HEK293 (cell line): ENCODE measurements at regions not wholly inside any gene's neighbourhood (a gene's known extent, or its start where the extent isn't known, plus 50 kb on each side); places are given as distances from the start of the nearest gene placed in this dataset.

Source experiments
- CTCF ChIP-seq: fragments of 450-650 bp; formaldehyde crosslinking; IDR thresholded peaks from 2 replicates; pipeline ENCODE4 v1.5.1; 2016; ENCODE audit warnings: missing biosample characterization, missing genetic modification characterization
- MYNN ChIP-seq: fragments of 450-650 bp; formaldehyde crosslinking; IDR thresholded peaks from 2 replicates; pipeline ENCODE4 v1.5.1; 2016; ENCODE audit warnings: missing biosample characterization, missing genetic modification characterization, borderline replicate concordance
- ZNF16 ChIP-seq: fragments of 450-650 bp; formaldehyde crosslinking; IDR thresholded peaks from 2 replicates; pipeline ENCODE4 v1.5.1; 2016; ENCODE audit warnings: low read depth, missing biosample characterization, missing genetic modification characterization
- ZNF175 ChIP-seq: fragments of 450-650 bp; formaldehyde crosslinking; IDR thresholded peaks from 2 replicates; pipeline ENCODE4 v1.5.1; 2016; ENCODE audit warnings: missing biosample characterization, missing genetic modification characterization
- ZNF335 ChIP-seq: fragments of 450-650 bp; formaldehyde crosslinking; conservative IDR thresholded peaks from 2 replicates; pipeline ENCODE4 v1.5.1; 2016; ENCODE audit warnings: missing biosample characterization, missing genetic modification characterization
- ZNF416 ChIP-seq: fragments of 450-650 bp; formaldehyde crosslinking; IDR thresholded peaks from 2 replicates; pipeline ENCODE4 v1.5.1; 2016; ENCODE audit warnings: missing biosample characterization, missing genetic modification characterization
- ZNF521 ChIP-seq: fragments of 450-650 bp; formaldehyde crosslinking; IDR thresholded peaks from 2 replicates; pipeline ENCODE4 v1.5.1; 2017; ENCODE audit warnings: missing biosample characterization, mild to moderate bottlenecking, missing genetic modification characterization
- ZNF558 ChIP-seq: fragments of 450-650 bp; formaldehyde crosslinking; IDR thresholded peaks from 2 replicates; pipeline ENCODE4 v1.5.1; 2016; ENCODE audit warnings: missing biosample characterization, missing genetic modification characterization
- ZNF560 ChIP-seq: fragments of 450-650 bp; formaldehyde crosslinking; IDR thresholded peaks from 2 replicates; pipeline ENCODE4 v1.5.1; 2017; ENCODE audit warnings: missing biosample characterization, missing genetic modification characterization, borderline replicate concordance
- ZNF610 ChIP-seq: fragments of 450-650 bp; formaldehyde crosslinking; IDR thresholded peaks from 2 replicates; pipeline ENCODE4 v1.5.1; 2016; ENCODE audit warnings: missing biosample characterization, missing genetic modification characterization, borderline replicate concordance
- ZNF660 ChIP-seq: fragments of 450-650 bp; IDR thresholded peaks from 2 replicates; pipeline ENCODE4 v1.5.1; 2018; ENCODE audit warnings: missing biosample characterization, mild to moderate bottlenecking, missing genetic modification characterization

DNA sequence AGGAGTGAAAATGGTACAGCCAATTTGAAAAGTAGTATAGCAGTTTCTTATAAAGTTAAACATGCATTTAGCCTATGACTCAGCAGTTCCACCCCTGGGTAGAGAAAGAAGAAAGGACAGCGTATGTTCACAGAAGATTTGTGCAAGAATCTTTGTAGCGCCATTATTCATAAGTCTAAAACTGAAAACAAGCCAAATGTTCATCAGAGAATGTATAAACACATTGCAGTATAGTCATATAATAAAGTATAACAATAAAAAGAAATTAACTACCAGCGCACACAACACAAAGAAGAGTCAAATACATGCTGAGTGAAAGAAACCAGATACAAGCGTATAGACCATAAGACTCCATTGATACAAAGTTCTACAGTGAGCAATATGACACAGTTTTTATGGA, 294.0 kb downstream of the SAMD5 start:
- TF ChIP-seq ZNF660 (tag by site-specific recombination) (no peak), ZNF175 (tag by site-specific recombination) (no peak), ZNF610 (tag by site-specific recombination) (no peak), CTCF (tag by site-specific recombination) (no peak), MYNN (no peak), ZNF560 (tag by site-specific recombination) (no peak), ZNF416 (no peak), ZNF521 (tag by site-specific recombination) (no peak), ZNF16 (tag by site-specific recombination) (no peak), ZNF335 (tag by site-specific recombination) (no peak), ZNF558 (tag by site-specific recombination) (no peak)
